Keratinocyte (primary cell): ENCODE measurements at regions not wholly inside any gene's neighbourhood (a gene's known extent, or its start where the extent isn't known, plus 50 kb on each side); places are given as distances from the start of the nearest gene placed in this dataset.

ENCODE experiments used
- CTCF ChIP-seq, 3 experiments: IDR thresholded peaks in 1 of 3; conservative IDR thresholded peaks in 1 of 3; optimal IDR thresholded peaks in 1 of 3; 2 replicates in 2 of 3; 3 replicates in 1 of 3; pipeline versions ENCODE3 to v1.5.1; 2011; ENCODE audit warnings: low read length in 3 of 3, mild to moderate bottlenecking in 3 of 3, moderate library complexity in 2 of 3, control low read depth in 1 of 3, inconsistent platforms in 1 of 3; ENCODE audit not compliant: insufficient read depth in 2 of 3; ENCODE audit errors: extremely low read depth in 1 of 3
- EZH2 ChIP-seq: IDR thresholded peaks from one replicate; pipeline ENCODE4 v1.6.1; 2012; ENCODE audit warnings: inconsistent platforms, mild to moderate bottlenecking, low read length, moderate library complexity

- TF ChIP-seq CTCF (optimal IDR thresholded peaks at IDR 0.05 in 1 of 3, IDR thresholded peaks at IDR 0.05 in 1 of 3, conservative IDR thresholded peaks at IDR 0.05 in 1 of 3; ENCODE audit: extremely low read depth in 1 of 3, insufficient read depth in 2 of 3, low read length in 3 of 3) = no peak
- no peak for TF ChIP-seq EZH2
Observed at GRCh38 chr1:82263396-82263795, 462.7 kb downstream of the ADGRL2 start.
